ENCODE measurements at regions not wholly inside any gene's neighbourhood (a gene's known extent, or its start where the extent isn't known, plus 50 kb on each side); places are given as distances from the start of the nearest gene placed in this dataset.

GRCh38 chr3:65238652-65239051, 550.9 kb upstream of the ADAMTS9 start:
- Histone ChIP-seq H3K27ac (no peak overlapping the region), H3K4me3 (no peak overlapping the region), H3K9me3 (no peaks in the 10 kb centered on the region), H3K4me1 (no peaks in the 10 kb centered on the region), H3K27me3 (no peaks in the 10 kb centered on the region), H3K36me3 (no peaks in the 10 kb centered on the region)
- ATAC-seq = no peak
- TF ChIP-seq POLR2AphosphoS5 (IDR thresholded peaks at IDR 0.05) (no peak), CTCF (IDR thresholded peaks at IDR 0.05) (no peak), POLR2A (IDR thresholded peaks at IDR 0.05) (no peak), EP300 (IDR thresholded peaks at IDR 0.05) (no peak)
- 77 to 100% methylated on average over 1 to 2 of the region's 2 CpGs for WGBS, 2 donors (ENCODE audit: low coverage in 1 of 2)

- WGBS, 2 donors (ENCODE audit: low coverage in 1 of 2) = 61 to 83% methylated on average over 2 of the region's 2 CpGs
- no peak for TF ChIP-seq POLR2A (IDR thresholded peaks at IDR 0.05)
- TF ChIP-seq POLR2AphosphoS5 (IDR thresholded peaks at IDR 0.05) = no peak
- TF ChIP-seq EP300 (IDR thresholded peaks at IDR 0.05) = no peak
- no peak for TF ChIP-seq CTCF (IDR thresholded peaks at IDR 0.05)
- H3K4me1 ChIP-seq = no peaks in the 10 kb centered on the region
- ATAC-seq = no peak
- no peaks in the 10 kb centered on the region for H3K27me3 ChIP-seq
- H3K4me3 ChIP-seq = no peak overlapping the region
- no peak overlapping the region for H3K27ac ChIP-seq
- H3K36me3 ChIP-seq = no peaks in the 10 kb centered on the region
- H3K9me3 ChIP-seq = no peaks in the 10 kb centered on the region
These were observed 546.7 kb upstream of the ADAMTS9 start for GRCh38 chr3:65234499-65234898.

GRCh38 chr3:65233561-65233960, 545.8 kb upstream of the ADAMTS9 start:
- WGBS, 2 donors (ENCODE audit: low coverage in 1 of 2) = 89 to 90% methylated on average over 4 to 5 of the region's 5 CpGs

GRCh38 chr3:65231544-65231943, 543.7 kb upstream of the ADAMTS9 start:
- WGBS, 2 donors (ENCODE audit: low coverage in 1 of 2) = 60 to 85% methylated on average over 1 to 4 of the region's 4 CpGs
- Histone ChIP-seq H3K27me3 (no peaks in the 10 kb centered on the region), H3K27ac (no peak overlapping the region), H3K4me3 (no peak overlapping the region), H3K9me3 (no peaks in the 10 kb centered on the region), H3K36me3 (no peaks in the 10 kb centered on the region), H3K4me1 (no peaks in the 10 kb centered on the region)
- no peak for ATAC-seq
- TF ChIP-seq POLR2AphosphoS5 (IDR thresholded peaks at IDR 0.05) (no peak), EP300 (IDR thresholded peaks at IDR 0.05) (no peak), POLR2A (IDR thresholded peaks at IDR 0.05) (no peak), CTCF (IDR thresholded peaks at IDR 0.05) (no peak)

More at GRCh38 chr3:65233561-65233960, 545.8 kb upstream of the ADAMTS9 start:
- no peak for ATAC-seq
- Histone ChIP-seq H3K27ac (no peak overlapping the region), H3K9me3 (no peaks in the 10 kb centered on the region), H3K27me3 (no peaks in the 10 kb centered on the region), H3K4me3 (no peak overlapping the region), H3K36me3 (no peaks in the 10 kb centered on the region), H3K4me1 (no peaks in the 10 kb centered on the region)
- no peak for TF ChIP-seq CTCF (IDR thresholded peaks at IDR 0.05)
- TF ChIP-seq POLR2AphosphoS5 (IDR thresholded peaks at IDR 0.05) = no peak
- no peak for TF ChIP-seq EP300 (IDR thresholded peaks at IDR 0.05)
- no peak for TF ChIP-seq POLR2A (IDR thresholded peaks at IDR 0.05)

GRCh38 chr3:65230261-65231139, 542.7 kb upstream of the ADAMTS9 start:
- TF ChIP-seq CTCF (IDR thresholded peaks at IDR 0.05) = no peak
- no peak for TF ChIP-seq POLR2AphosphoS5 (IDR thresholded peaks at IDR 0.05)
- TF ChIP-seq POLR2A (IDR thresholded peaks at IDR 0.05) = no peak
- no peak for TF ChIP-seq EP300 (IDR thresholded peaks at IDR 0.05)
- WGBS, 2 donors (ENCODE audit: low coverage in 1 of 2) = 73 to 85% methylated on average over 12 of the region's 14 CpGs
- no peak for ATAC-seq
- Histone ChIP-seq H3K27ac (no peak overlapping the region), H3K4me3 (no peak overlapping the region), H3K27me3 (no peaks in the 10 kb centered on the region), H3K36me3 (no peaks in the 10 kb centered on the region), H3K4me1 (no peaks in the 10 kb centered on the region), H3K9me3 (no peaks in the 10 kb centered on the region)

All from gastroesophageal sphincter (tissue), 4 donors.